Lung (tissue), 11 donors: ENCODE measurements at regions not wholly inside any gene's neighbourhood (a gene's known extent, or its start where the extent isn't known, plus 50 kb on each side); places are given as distances from the start of the nearest gene placed in this dataset.

Source experiments
- ATAC-seq: fragments of 200-7000 bp; cut with Tn5 transposase; one replicate; pipeline ENCODE4 v1.9.1; 2020; ENCODE audit warnings: moderate number of reproducible peaks; ENCODE audit not compliant: insufficient read depth, low FRiP score
- DNase-seq, 3 donors: peaks; one replicate each; pipeline ENCODE4 v3.0.0-alpha.2; 2013 to 2017
- H3K27ac ChIP-seq, 2 donors: one replicate each; pipeline ENCODE4 v1.5.1; 2013; ENCODE audit warnings: mild to moderate bottlenecking in 2 of 2, moderate library complexity in 2 of 2, control low read depth in 1 of 2, inconsistent platforms in 1 of 2, low read depth in 1 of 2, low read length in 1 of 2
- H3K27me3 ChIP-seq, 3 donors: one replicate each; pipeline ENCODE4 v1.5.1; 2013; ENCODE audit warnings: low read length in 2 of 3; ENCODE audit not compliant: control insufficient read depth in 3 of 3, insufficient read depth in 3 of 3
- H3K36me3 ChIP-seq, 4 donors: one replicate each; pipeline ENCODE4 v1.5.1; 2013; ENCODE audit warnings: low read length in 4 of 4, mild to moderate bottlenecking in 1 of 4, moderate library complexity in 1 of 4; ENCODE audit not compliant: control insufficient read depth in 4 of 4, insufficient read depth in 4 of 4
- H3K4me1 ChIP-seq, 5 donors: one replicate each; pipeline ENCODE4 v1.5.1; 2013; ENCODE audit warnings: low read length in 5 of 5, mild to moderate bottlenecking in 2 of 5, moderate library complexity in 1 of 5; ENCODE audit not compliant: control insufficient read depth in 5 of 5, insufficient read depth in 5 of 5
- H3K4me3 ChIP-seq: one replicate; pipeline ENCODE4 v1.5.1; 2013; ENCODE audit warnings: mild to moderate bottlenecking, control low read depth, moderate library complexity
- H3K9ac ChIP-seq, 2 donors: one replicate each; pipeline ENCODE4 v1.5.1; 2013; ENCODE audit warnings: low read length in 2 of 2, control low read depth in 1 of 2; ENCODE audit not compliant: insufficient read depth in 1 of 2
- H3K9me3 ChIP-seq, 4 donors: one replicate each; pipeline ENCODE4 v1.5.1; 2013; ENCODE audit warnings: low read length in 3 of 4, mild to moderate bottlenecking in 1 of 4, moderate library complexity in 1 of 4; ENCODE audit not compliant: control insufficient read depth in 4 of 4, insufficient read depth in 3 of 4
- WGBS, 2 donors: extraction: QIAGEN DNeasy Blood & Tissue Kit; methylation state at CpG; one replicate each; pipeline ENCODE4 v1.1.7; 2013; 5-methylcytosine and 5-hydroxymethylcytosine counted together
- TF ChIP-seq, protein P1 (sequence below): IDR thresholded peaks from 2 replicates; pipeline ENCODE4 v1.5.1; 2012; ENCODE audit warnings: mild to moderate bottlenecking; ENCODE audit errors: control extremely low read depth, extremely low read depth
- donor health status: control.
- donor health status: control.
- donor health status: Bipolar disorder and iron deficiency.
- donor health status: healthy.
- donor health status: DM: yes; HTN: yes; CAD: no.

DNA sequence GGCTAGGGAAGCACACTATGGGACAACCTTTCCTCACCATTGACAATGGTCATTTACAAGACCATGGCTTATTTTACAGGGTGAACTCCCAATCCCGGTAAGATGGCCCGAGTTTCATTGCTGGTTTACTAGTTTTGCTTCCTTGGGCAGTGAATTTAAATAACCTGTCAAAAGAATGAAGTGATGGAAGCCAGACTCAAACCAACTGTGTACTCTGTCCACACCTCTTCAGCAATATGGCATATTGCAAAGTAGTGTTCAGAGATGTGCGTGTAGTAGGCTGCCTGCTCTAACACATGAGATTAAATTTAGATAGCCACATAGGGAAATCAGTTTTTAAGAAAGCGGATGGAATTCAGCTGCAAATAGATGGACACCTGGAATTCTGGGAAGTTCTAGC, 58.4 kb upstream of the USPL1 start:
- no peak overlapping the region for H3K9ac ChIP-seq
- no peak overlapping the region for H3K27ac ChIP-seq
- 94 to 95% methylated on average over 4 of the region's 4 CpGs for WGBS, 2 donors
- no peak for ATAC-seq
- H3K4me1 ChIP-seq = no peaks in the 10 kb centered on the region
- TF ChIP-seq, protein P1, sequence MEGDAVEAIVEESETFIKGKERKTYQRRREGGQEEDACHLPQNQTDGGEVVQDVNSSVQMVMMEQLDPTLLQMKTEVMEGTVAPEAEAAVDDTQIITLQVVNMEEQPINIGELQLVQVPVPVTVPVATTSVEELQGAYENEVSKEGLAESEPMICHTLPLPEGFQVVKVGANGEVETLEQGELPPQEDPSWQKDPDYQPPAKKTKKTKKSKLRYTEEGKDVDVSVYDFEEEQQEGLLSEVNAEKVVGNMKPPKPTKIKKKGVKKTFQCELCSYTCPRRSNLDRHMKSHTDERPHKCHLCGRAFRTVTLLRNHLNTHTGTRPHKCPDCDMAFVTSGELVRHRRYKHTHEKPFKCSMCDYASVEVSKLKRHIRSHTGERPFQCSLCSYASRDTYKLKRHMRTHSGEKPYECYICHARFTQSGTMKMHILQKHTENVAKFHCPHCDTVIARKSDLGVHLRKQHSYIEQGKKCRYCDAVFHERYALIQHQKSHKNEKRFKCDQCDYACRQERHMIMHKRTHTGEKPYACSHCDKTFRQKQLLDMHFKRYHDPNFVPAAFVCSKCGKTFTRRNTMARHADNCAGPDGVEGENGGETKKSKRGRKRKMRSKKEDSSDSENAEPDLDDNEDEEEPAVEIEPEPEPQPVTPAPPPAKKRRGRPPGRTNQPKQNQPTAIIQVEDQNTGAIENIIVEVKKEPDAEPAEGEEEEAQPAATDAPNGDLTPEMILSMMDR = no peak
- no peak for DNase-seq
- H3K36me3 ChIP-seq = no peaks in the 10 kb centered on the region
- no peaks in the 10 kb centered on the region for H3K27me3 ChIP-seq
- H3K9me3 ChIP-seq = no peaks in the 10 kb centered on the region
- no peak overlapping the region for H3K4me3 ChIP-seq

DNA sequence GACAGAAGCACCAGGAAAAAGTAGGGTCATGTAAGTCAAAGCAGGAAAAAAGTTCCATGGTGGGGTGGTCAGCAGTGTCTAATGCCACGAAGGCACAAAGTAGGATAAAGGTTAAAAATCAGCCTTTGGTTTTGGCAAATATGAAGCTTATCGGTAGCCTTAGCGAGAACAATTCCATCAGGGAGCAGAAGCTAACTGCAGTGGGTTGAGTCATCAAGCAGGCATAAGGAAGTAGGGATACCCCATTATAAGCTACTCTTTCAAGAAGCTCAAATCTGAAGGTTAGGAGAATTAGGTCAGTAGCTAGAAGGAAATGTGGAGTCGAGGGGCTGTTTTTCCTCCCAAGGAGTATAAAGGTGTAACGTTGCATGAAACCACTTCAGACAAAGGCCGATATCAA, 57.5 kb upstream of the USPL1 start:
- 74 to 88% methylated on average over 6 of the region's 6 CpGs for WGBS, 2 donors
- no peaks in the 10 kb centered on the region for H3K9me3 ChIP-seq
- H3K27me3 ChIP-seq = no peaks in the 10 kb centered on the region
- no peak for DNase-seq
- no peak overlapping the region for H3K9ac ChIP-seq
- no peak overlapping the region for H3K4me3 ChIP-seq
- no peaks in the 10 kb centered on the region for H3K36me3 ChIP-seq
- H3K27ac ChIP-seq = no peak overlapping the region
- ATAC-seq = no peak
- H3K4me1 ChIP-seq = no peaks in the 10 kb centered on the region
- TF ChIP-seq, protein P1 = no peak

DNA sequence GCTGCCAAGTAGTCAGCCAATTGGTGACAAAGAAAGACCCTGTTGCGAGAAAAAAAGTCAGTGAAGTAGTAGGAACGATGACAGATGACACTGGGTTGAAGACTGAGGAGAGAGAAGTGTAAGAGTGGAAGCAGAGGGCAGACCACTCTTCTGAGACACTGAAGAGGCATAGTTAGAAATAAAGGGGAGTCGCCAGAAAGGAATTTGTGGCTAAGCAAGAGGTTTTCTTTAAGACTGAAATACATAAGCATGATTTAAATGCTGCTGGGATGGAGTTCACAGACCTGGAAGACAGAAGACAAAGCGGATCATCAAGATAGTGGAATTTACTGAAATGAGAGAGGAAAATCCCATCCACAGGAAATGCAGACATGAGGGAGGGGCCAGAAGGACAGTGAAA, 56.2 kb upstream of the USPL1 start:
- Histone ChIP-seq H3K36me3 (no peaks in the 10 kb centered on the region), H3K27me3 (no peaks in the 10 kb centered on the region), H3K4me3 (no peak overlapping the region), H3K9me3 (no peaks in the 10 kb centered on the region), H3K4me1 (peaks cover 0 to 2% (median 0%) of the 10 kb centered on the region in 5 donors), H3K27ac (no peak overlapping the region), H3K9ac (no peak overlapping the region)
- ATAC-seq (no peak), DNase-seq (no peak)
- 93 to 98% methylated on average over 4 of the region's 4 CpGs for WGBS, 2 donors
- TF ChIP-seq, protein P1 = no peak

DNA sequence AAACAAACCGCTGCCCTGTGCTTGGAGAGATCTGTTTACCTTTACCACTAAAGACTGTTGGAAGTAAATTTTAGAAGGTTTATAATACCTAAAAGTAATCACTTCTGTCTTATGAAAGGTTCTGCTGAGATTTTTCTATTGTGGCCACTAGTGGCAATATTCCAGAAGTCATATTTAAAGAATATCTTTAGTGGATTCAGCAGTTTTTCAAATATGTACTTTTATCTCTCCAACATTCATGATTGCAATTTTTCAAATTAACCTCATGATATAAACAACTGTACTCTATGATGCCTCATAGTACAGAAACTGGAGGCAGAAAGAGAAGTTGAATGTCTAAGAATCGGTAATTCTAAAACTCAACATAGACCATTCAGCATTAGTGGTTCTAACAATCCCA, 53.2 kb upstream of the USPL1 start:
- Histone ChIP-seq H3K4me3 (no peak overlapping the region), H3K4me1 (peaks cover 0 to 2% (median 0%) of the 10 kb centered on the region in 5 donors), H3K27me3 (no peaks in the 10 kb centered on the region), H3K9me3 (no peaks in the 10 kb centered on the region), H3K36me3 (no peaks in the 10 kb centered on the region), H3K9ac (no peak overlapping the region), H3K27ac (no peak overlapping the region)
- DNase-seq (no peak), ATAC-seq (no peak)
- TF ChIP-seq, protein P1 = no peak
- 88 to 90% methylated on average over 2 of the region's 2 CpGs for WGBS, 2 donors
